VCaP (cell line): ENCODE measurements at regions not wholly inside any gene's neighbourhood (a gene's known extent, or its start where the extent isn't known, plus 50 kb on each side); places are given as distances from the start of the nearest gene placed in this dataset.

Source experiments
- H3K27ac ChIP-seq: fragments of 450-650 bp; 2 replicates; pipeline ENCODE4 v1.5.1; 2017
- TF ChIP-seq, protein P1 (sequence below): fragments of 450-650 bp; conservative IDR thresholded peaks from 2 replicates; pipeline ENCODE4 v1.5.1; 2017; ENCODE audit warnings: mild to moderate bottlenecking, moderate library complexity

DNA sequence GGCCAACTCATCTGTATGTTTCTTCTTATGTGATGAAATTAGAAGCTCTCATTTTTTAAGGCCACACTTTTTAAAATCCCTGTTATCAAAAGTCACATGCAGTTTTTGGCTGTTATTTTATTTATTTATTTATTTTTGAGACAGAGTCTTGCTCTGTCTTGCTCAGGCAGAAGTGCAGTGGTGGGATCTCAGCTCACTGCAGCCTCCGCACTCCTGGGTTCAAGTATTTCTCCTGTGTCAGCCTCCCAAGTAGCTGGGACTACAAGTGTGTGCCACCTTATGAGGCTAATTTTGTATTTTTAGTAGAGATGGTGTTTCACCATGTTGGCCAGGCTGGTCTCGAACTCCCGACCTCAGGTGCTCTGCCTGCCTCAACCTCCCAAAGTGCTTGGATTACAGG, 1434.5 kb downstream of the LRFN5 start:
- TF ChIP-seq, protein P1, sequence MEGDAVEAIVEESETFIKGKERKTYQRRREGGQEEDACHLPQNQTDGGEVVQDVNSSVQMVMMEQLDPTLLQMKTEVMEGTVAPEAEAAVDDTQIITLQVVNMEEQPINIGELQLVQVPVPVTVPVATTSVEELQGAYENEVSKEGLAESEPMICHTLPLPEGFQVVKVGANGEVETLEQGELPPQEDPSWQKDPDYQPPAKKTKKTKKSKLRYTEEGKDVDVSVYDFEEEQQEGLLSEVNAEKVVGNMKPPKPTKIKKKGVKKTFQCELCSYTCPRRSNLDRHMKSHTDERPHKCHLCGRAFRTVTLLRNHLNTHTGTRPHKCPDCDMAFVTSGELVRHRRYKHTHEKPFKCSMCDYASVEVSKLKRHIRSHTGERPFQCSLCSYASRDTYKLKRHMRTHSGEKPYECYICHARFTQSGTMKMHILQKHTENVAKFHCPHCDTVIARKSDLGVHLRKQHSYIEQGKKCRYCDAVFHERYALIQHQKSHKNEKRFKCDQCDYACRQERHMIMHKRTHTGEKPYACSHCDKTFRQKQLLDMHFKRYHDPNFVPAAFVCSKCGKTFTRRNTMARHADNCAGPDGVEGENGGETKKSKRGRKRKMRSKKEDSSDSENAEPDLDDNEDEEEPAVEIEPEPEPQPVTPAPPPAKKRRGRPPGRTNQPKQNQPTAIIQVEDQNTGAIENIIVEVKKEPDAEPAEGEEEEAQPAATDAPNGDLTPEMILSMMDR, result no peak
- no peak overlapping the region for H3K27ac ChIP-seq

DNA sequence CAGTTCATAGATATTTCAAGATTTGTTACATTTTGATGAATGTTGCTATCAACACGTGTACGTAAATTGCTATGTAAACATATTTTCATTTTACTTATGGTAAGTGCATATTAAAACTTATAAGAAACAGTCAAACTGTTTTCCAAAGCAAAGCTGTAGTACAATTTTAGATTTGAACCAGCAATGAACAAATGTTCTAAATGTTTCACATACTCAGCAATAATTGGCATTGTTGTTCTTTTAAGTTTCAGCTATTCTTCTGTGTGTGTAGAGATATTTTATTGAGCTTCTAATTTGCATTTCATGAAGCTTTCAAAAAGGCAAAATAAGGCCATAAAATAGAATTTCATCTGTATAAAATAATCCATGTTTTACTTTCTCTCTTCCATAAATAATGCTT, 1433.2 kb downstream of the LRFN5 start:
- no peak overlapping the region for H3K27ac ChIP-seq

DNA sequence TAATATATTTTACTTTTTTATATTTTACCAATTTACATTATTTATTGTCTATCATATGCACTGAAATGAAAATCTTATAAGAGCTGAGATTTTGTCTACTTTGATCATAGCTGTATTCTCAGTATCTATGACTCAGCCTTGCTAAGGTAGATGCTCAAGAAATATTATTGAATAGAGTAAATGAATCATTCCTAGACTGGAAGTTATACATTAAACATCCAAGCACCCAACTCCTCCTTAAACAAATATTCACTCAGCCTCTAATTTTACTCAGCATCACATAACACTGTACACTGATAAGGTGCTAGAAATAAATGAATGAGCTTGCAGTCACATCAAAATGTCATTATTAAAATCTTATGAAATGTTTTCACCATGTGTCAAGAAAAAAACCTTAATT, 1424.9 kb downstream of the LRFN5 start:
- H3K27ac ChIP-seq, result no peak overlapping the region
- TF ChIP-seq, protein P1, result no peak

More for the DNA sequence above, 1433.2 kb downstream of the LRFN5 start:
- TF ChIP-seq, protein P1, result no peak

DNA sequence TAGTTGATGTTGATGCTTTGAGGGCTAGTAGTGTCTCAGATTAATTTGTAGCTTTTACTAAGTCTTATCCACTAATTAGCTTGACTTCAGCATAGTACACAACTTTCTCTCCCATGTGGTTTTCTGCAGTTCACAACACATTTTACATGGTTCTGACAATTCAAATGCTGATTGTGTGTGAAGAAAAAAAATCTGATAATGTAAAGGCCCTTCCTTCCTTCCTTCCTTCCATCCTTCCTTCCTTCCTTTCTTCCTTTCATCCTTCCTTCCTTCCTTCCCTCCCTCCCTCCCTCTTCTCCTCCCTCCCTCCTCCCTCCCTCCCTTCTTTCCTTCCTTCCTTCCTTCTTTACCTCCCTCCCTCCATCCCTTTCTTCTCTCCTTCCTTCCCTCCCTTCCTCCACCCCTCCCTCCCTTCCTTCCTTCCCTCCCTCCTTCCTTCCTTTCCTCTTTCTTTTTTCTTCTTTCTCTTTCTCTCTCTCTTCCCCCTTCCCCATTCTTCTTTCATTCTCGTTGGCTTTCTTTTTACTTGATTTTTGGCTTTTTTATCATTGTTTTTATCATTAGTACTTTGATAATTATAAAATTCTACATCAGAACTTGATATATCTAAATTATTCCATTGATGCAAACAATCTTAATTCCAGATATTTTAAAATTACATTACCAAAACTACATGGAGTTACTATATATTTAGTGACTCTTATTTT, 1415.6 kb downstream of the LRFN5 start:
- H3K27ac ChIP-seq, result no peak overlapping the region
- TF ChIP-seq, protein P1, result no peak

DNA sequence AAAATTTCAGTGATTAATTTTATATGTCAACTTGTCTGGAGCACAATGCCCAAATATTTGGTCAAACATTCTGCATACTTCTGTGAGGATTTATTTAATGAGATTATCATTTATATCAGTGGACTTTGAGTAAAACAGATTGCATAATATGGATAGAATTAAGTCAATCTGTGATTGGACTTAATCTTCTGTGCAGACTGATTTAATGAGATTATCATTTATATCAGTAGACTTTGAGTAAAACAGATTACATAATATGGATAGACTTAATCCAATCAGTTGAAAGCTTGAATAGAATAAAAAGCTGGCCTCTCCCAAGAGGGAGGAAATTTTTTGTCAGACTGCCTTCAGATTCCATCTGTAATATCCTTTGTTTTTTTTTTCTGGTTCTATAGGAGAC, 1413.2 kb downstream of the LRFN5 start:
- no peak overlapping the region for H3K27ac ChIP-seq
- TF ChIP-seq, protein P1, result no peak

DNA sequence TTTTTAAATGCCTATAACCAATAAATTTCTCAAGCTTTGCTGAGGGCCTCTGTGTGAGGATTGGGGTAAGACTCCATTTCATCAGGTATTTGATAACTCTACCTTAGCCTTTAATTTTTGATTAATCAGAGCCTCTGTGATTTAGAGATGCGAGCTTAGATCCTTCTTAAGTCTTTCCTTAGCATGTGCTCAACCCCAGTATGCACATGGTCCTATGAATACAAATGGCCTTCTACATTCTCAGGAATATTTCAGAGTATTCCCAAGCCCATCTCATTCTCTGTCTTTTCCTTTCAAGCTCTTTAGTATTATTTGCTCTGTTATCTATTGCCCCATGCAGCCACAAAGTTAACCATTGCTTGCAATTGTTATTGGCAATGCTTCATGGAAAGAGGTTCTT, 1407.7 kb downstream of the LRFN5 start:
- TF ChIP-seq, protein P1, result no peak
- H3K27ac ChIP-seq, result no peak overlapping the region

DNA sequence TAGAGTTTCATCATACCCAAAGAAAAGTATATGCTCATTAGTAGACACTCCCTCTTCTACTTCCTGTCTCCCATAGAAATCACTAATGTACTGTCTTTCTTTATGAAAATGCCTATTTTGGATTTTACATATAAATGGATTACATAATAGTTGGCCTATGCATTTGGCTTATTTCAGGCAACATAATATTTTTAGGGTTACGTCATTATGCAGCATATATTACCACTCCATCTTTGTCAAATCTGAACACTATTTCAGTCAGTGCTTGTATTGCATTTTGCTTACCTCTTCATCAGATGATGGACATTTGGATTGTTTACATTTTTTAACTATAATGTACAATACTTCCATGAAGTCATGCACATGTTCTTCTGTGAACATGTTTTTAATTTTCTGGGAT, 1406.1 kb downstream of the LRFN5 start:
- H3K27ac ChIP-seq, result no peak overlapping the region
- TF ChIP-seq, protein P1, result no peak
